IPS DF 4.7 (cell line): ENCODE measurements at regions not wholly inside any gene's neighbourhood (a gene's known extent, or its start where the extent isn't known, plus 50 kb on each side); places are given as distances from the start of the nearest gene placed in this dataset.

Experiments used
- DNase-seq: peaks from one replicate; pipeline ENCODE4 v3.0.0-alpha.2; 2013; ENCODE audit warnings: low spot score; ENCODE audit errors: extremely low read depth

DNA sequence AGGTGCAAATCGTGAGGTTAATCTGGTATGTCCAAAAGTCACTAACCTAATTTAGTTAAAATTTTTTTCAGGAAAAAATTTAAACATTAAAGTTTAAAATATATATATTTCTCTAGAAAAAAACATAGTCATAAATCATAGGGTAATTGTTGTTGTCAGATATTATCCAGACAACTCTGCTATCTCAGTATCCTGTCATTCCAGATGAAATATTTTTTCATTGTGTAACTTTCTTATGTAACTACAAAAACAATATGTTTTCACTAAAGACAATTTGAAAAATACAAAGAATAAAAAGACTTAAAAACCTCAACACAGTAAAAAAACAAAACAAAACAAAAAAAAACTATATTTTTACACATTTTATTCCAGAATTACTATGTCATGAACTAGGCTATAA is 57.6 kb downstream of the TENT5A start:
- no peak for DNase-seq

DNA sequence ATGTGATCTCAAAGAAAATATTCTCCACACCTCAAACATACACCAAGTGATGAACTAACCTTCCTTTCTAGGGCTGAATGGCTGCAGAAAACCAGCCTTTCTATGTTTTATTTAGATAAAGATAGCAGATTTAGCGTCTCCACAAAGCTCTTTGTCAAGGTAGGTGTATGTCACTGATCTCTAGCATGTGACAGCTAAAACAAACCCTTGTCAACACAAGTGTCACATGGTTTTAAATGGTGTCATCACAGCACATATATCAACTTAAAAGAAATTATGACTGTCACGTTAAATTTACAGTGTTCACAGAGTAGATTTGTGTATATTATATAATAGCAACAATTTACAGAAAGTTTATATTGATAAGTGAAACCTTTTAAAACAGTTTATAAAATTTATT is 58.3 kb downstream of the TENT5A start:
- DNase-seq = no peak

DNA sequence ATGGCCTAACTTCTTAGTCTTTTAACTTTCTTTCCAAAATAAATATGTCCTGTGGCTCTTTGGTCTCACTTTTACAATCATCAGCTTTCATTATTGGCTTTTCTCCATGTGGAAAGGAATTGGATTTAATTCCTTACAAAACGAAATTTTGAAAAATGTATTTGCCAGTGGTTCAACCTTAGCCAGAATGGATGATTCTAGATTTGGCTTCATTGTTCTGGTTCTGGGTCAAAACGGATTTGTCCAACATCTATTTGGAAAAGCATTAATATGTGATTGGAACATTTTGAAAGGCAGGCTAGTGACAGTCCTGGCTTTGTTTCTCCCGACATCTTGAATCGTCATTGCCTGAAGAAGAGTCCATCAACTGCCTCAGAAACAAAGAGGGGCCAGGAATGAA is 59.2 kb downstream of the TENT5A start:
- no peak for DNase-seq

DNA sequence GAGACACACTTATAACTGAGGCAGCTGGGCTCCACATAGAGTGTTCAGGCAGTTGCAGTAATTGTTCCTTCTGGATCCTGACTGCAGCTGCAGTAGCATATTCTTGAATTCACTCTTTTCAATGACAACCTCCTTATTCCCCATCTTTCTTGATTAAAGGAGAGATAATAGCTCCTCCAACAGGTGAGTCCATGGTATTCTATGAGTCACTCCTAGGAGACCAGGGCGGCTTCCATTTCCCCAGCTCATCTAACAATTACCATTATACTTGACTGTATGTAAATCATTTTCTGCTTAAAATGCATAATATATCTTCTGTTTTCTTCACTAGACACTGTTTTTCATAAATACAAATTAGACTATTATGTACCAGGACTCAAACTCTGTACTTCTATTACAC is 62.4 kb downstream of the TENT5A start:
- no peak for DNase-seq

DNA sequence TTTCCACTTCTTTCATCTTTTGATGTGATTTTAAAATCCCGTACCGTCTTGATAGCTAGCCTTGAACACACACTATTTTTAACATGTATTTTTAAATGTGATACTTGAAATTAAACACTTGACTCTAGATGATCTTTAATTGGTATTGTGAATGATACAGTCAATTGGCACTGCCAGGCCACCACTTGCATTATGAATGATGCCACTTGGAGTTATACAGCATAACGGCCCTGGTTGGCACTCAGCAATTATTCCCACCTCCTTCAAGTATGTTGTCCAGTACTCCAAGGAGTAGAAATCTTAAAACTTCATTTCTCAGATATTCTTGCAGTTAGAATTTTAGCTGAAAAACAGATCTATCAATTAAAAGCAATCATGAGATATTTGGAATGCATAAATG is 62.9 kb downstream of the TENT5A start:
- no peak for DNase-seq

DNA sequence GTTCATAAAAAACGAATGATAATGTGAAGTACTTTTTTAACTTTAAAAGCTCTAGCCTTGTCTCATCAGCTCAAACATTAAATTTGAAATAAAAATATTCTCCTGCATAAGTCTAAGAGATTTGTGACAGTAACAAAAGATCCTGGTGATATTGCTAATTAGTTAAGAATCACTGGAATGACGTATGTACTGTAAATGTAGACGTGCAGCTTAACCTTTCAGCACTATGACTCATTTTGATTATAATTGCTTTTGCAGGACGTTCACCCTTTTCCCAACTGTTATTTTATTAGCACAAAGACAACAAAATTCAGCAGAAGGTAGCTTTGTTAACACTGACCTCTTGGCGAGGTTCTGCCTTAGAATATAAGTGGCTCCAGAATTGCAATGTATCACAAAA is 68.6 kb downstream of the TENT5A start:
- DNase-seq = no peak

DNA sequence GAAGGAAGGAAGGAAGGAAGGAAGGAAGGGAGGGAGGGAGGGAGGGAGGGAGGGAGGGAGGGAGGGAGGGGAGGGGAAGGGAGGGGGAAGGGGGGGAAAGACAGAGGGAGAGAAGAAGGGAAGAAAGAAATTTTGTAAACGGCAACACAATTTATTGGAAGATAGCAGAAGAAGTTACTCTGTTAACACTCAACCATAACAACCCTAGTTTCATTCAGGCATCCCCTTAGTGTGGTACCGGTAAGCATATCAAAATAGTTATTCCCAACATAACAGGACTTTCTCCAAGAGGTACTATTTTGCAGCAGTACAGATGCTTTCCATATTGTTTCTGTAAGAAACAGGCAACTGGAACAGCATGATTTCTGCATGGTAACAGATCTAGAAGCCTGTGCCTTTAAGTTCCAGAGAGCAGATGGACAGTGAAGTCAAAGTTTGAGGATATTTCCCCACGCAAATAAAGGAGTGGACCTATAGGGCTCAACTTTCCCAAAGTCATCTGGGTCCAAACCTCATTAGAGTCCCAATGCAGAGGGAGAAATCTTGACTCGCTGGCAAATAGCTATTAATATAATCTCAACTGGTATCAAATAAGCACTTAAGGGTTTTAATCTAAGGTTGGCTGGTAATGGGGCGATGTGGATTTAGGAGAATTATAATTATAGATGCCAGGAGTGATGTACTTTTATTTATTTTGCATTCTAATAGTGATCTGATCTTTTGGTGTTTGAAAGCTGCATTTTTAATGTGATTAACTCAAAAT is 69.4 kb downstream of the TENT5A start:
- DNase-seq = no peak

DNA sequence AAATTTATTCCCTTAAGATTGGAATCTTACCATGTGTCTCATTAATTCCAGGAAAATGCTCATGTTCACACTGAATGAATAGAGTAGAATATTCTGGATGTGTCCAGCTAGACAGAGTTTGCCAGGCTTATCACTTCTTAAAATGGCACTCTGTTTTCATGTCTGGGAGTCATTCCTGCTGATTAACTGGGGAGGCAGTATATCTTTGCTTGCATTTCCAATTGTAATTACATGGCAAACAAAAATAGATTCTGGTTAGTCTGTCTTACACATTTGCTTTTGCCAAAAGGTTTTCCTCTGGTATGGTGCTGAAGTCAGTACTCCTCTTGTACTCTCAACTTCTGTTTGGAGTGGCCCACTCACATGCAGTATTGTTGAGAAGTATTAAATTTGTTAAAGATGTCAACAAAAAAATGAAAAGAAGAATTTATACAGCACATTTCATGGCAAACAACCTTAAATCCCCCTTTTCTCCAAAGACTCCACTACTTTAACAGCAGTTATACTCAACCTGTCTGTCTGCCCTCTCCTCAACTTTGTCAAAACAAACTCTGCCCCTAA is 70.2 kb downstream of the TENT5A start:
- no peak for DNase-seq

DNA sequence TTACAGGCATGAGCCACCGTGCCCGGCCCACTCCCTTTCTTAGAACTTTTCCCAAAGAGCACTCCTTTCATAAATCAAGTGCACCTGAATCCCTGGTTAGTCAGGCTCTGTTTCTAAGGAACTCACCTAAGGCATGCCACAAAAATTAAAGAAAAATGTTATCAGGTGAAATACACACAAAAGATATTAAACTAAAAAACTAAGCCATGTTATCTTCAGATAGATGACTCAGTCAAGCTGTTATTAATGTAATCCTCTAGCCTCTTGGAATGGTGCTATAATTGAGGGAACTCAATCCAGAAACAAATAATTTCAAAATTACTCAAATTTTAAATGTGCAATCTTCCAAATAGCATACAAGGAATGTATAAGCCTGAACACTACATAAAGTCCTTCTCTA is 83.0 kb downstream of the TENT5A start:
- DNase-seq = no peak

DNA sequence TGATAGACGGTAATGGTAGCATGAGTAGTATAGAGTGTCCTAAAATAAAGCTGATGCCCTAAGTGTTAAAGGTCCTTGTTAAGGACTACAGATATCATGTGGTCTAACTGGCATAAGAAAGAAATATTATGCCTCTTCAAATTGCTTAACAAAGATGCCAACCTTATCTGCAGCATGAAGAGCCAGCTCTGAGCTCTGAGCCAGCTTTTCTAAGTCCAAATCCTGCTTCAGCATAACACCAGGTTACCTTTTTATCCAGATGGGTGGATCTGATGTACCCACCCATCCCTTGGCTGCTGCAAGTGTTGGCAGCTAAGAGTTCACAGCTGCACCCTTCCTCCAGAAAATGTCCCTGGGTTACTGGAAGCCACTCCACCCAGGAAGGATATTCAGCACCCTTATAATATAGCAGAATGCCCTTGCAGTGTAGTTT is 83.8 kb downstream of the TENT5A start:
- DNase-seq = no peak

DNA sequence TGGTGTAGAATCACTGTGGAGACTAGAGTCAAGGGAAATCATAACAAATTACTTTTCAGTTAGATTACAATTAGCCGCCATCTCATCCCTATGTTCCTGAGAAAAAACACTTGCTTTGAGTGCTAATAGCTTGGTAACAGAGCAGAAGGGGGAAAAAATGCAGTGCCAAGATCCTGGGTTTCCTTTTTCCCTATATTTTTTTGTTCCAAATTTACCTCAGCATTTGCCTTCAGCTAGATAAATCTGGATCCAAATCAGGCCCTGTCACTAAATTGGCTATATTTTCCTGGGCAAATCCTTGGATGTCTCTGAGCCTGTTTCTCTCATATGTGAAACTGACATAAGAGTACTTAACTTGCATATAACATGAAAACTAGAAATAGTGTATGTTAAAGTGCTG is 86.0 kb downstream of the TENT5A start:
- no peak for DNase-seq

DNA sequence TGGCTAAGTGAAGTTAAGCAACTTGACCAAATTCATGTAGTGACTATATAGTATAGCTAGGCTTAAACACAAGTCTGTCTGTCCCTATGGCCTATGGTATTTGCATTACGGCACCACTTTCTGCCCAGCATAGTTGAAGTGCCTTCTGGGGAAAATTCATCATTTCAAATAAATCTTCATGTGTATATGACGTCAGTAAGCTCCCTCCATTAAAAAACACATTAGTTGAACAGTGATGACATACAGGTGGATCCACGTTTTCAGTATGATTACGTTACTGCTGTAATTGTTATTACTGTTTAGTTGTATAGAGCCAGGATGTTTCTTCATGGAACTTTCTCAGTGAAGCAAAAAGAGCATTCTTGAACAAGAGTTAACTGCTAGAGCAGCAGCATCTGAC is 96.2 kb downstream of the TENT5A start:
- DNase-seq = no peak

DNA sequence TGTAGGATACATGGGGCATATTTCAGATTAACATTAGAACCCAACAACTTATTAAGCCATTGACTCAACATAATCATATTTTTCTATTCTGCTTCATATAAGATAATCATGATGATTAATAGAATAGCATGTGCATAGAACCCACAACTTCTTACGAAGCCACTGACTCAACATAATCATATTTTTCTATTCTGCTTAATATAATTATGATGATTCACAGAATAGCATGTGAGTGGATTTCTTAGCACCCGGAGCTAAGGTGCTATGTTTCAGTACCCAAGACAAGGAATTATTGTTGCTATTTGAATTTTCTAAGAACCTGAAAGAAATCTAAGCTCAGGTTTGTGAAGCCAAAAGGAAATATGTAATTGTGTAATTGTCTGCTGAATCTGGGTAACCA is 96.8 kb downstream of the TENT5A start:
- no peak for DNase-seq

DNA sequence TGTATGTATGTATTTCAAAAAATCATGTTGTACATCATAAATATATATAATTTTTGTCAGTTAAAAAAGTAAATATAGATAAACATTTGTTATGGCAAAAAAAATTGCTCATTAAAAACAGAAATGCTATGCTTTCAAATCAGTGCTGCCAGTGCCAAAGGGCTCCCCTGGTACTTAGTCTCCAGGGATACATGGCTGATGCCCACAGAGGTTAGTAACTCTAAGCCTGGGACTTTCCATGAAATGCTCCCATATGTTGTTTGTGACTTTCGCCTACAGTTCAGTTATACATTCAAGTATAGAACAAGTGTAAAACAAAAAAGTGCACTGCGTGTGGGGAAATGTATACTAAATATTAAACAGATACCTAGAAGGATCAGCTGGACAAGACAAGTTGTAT is 104.0 kb downstream of the TENT5A start:
- DNase-seq = no peak

DNA sequence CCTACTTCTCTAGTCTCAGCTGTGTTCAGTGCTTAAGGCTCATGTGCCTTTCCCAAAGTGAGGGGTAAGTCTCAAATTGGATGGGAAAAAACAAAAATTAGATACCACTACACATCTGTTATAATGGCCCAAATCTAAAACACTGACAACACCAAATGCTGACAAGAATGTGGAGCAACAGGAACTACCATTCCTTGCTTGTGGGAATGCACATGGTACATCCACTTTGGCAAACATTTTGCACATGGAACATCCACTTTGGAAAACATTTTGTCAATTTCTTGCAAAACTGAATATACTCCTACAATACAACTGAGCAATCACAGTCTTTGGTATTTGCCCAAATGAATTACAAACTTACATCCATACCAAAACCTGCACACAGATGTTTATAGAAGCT is 109.3 kb downstream of the TENT5A start:
- DNase-seq = no peak

DNA sequence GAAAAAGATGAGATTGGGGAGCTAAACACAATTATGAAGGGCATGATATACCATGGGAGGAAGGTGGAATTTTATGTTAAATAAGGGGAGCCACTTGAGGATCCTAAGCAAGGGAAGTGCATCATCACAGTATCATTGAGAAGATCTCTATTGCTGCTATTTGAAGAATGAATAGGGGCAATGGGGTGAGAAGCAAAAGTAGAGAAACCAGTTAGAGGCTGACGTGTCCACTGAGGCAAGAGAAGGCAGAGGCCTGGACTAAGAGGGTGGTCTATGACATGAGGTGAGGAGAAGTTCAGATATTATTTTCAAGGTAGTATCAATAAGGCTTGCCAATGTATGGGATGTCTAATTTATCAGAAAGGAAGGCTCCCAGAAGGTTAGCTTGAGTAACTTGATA is 111.6 kb downstream of the TENT5A start:
- no peak for DNase-seq

DNA sequence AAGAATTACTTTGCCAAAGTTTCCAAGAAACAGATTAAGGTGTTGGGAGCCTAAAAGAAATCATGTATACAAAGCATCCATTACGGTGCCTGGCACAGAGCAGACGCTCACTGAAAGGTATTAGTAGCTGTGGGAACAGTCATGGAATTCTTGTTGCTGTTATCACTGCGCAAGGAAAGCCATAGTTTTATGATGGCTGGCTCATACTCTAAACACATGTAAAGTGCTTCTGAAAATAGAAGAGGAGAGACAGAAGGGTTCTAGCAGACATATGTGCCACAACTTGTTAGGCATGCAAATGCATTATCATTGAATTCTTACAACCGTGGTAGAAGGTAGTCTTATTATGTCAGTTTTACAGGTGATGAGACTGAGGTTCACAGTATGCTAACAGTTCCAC is 112.4 kb downstream of the TENT5A start:
- DNase-seq = no peak

DNA sequence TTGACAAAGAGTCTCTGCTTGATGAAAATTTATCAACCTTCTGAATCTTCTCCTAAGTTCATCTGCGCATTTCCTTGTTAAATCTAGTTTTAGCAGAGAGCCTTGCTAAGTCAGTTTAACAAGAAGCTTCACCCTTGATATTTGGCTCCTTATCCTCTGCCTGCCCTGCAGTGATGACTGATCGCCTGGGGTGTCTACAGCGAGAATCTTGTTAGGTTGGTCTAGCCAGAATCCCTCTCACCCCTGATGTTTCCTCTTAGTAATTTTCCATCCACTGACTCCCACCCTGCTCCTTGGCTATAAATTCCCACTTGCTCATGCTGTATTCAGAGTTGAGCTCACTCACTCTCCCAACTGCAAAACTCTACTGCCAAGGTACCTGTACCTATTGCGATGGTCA is 114.1 kb downstream of the TENT5A start:
- no peak for DNase-seq

DNA sequence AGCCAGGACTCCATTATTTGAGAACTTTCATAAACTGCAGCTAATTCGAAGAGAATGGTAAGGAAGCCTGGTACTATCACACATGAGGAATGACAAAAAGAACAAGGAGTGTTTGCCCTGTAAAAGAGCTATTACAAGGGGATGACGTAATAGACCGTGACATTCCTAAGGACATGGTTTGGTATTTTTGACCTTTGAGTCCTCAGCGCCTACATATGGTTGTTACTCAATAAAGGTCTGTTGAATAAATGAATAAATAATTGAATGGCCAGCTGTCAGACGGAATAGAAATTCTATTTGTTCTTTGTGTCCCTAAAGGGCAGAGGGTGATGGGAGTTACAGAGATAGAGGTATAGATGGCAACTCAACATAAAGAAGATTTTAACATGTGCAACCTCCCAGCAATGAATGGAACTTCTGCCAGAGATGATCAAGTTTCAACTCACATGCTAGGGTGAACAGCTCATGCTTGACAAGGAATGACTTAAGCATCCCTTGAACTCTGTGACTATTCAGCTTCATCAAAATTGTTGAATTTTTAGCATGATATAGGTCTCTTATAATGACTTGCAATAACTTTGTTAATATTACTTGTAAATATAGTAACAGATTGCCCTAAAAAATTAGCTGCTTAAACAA is 115.4 kb downstream of the TENT5A start:
- no peak for DNase-seq

DNA sequence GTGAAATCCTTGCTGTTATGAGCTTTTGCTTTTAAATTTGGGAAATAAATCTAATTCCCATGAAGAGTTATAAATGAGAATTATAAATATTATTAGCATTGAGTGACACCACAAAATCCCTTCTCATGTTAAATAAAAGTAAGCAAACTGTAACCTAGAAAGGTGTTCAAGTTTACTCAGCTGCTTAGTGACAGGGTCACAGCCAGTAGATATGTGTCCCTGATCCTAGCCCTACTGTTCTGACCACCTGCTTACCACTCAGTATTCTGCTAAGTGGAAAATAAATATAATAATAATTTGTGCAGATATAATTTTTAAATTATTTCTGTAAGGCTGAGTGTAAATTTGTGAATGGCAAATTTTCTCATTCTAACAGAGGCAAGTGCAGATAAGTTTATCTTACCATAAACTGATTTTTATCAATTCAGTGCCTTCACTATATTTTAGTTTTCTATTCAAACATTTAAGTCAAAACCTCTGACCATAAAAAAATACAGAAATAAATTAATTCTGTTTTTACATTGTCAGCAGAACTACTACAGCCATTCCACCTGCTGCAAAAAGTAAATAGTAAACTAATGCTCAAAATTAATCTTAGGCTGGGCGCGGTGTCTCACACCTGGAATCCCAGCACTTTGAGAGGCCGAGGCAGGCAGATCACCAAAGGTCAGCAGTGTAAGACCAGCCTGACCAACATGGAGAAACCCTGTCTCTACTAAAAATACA is 118.2 kb downstream of the TENT5A start:
- no peak for DNase-seq

DNA sequence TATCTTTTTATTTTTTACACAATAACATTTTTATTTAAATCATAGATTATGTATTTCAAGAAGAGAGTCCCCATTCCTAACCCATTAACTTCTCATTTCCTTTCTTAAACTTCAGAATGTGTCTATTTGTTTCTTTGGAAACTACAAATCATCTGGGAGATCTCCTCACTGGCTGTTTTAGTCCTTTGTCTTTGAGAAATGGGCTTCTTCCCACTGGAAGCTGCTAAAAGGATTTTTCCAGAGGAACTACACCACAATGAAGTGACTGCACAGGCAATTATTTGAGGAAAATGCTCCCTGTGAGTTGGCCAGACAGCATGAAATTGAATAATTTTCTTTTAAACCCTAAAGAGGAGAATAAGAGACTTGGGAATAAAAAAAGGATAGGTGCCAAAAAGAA is 119.1 kb downstream of the TENT5A start:
- no peak for DNase-seq

DNA sequence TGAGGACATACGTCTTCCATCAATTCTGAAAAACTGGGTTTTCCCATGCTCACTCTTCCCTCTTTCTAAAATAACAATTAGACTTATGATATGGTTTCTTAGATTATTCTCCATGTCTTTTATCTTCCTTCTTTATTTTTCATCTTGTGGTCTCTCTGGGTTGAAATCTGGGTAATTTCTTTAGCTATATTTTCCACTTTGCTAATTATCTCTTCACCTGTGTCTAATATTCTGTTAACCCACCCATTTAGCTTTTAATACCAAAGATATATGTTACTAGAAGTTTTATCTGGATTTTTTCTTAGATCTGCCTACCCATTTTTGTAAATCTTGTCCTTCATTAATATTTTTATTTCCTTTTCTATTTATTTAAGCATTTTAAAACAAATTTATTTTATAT is 121.8 kb downstream of the TENT5A start:
- DNase-seq = no peak
